ENCODE measurements at regions not wholly inside any gene's neighbourhood (a gene's known extent, or its start where the extent isn't known, plus 50 kb on each side); places are given as distances from the start of the nearest gene placed in this dataset.

GRCh38 chr5:40446910-40447309, 232.8 kb upstream of the PTGER4 start:
- Histone ChIP-seq H3K36me3 (ENCODE audit: insufficient read depth, low read length) (no peaks in the 10 kb centered on the region), H3K4me2 (ENCODE audit: low read depth, low read length, poor library complexity, severe bottlenecking) (no peak overlapping the region), H3K27me3 (ENCODE audit: insufficient read depth, low read length, poor library complexity, severe bottlenecking) (no peaks in the 10 kb centered on the region), H3K9ac (ENCODE audit: low read depth, low read length, poor library complexity, severe bottlenecking) (no peak overlapping the region), H3K79me2 (ENCODE audit: insufficient read depth, low read length) (no peaks in the 10 kb centered on the region), H3F3A (ENCODE audit: low read depth) (no peaks in the 10 kb centered on the region), H3K9me2 (replicated peaks; ENCODE audit: low read depth, low read length) (no peaks in the 10 kb centered on the region), H4K20me1 (ENCODE audit: insufficient read depth, low read length, poor library complexity, severe bottlenecking) (no peaks in the 10 kb centered on the region), H3K4me1 (ENCODE audit: insufficient read depth, low read length, poor library complexity, severe bottlenecking) (peaks cover 7% of the 10 kb centered on the region), H2AFZ (ENCODE audit: low read length) (no peak overlapping the region), H3K4me3 (ENCODE audit: low read length, poor library complexity, severe bottlenecking) (no peak overlapping the region), H3K9me3 (ENCODE audit: insufficient read depth, low read depth, low read length) (no peaks in the 10 kb centered on the region)
- no peak for TF ChIP-seq CTCF (conservative IDR thresholded peaks at IDR 0.05; ENCODE audit: low read length)
- TF ChIP-seq EZH2phosphoT487 (IDR thresholded peaks at IDR 0.05; ENCODE audit: borderline replicate concordance), result no peak

- H3K36me3 ChIP-seq (ENCODE audit: insufficient read depth, low read length), result no peaks in the 10 kb centered on the region
- no peaks in the 10 kb centered on the region for H4K20me1 ChIP-seq (ENCODE audit: insufficient read depth, low read length, poor library complexity, severe bottlenecking)
- TF ChIP-seq CTCF (conservative IDR thresholded peaks at IDR 0.05; ENCODE audit: low read length), result no peak
- no peak for TF ChIP-seq EZH2phosphoT487 (IDR thresholded peaks at IDR 0.05; ENCODE audit: borderline replicate concordance)
- no peaks in the 10 kb centered on the region for H3K79me2 ChIP-seq (ENCODE audit: insufficient read depth, low read length)
- H3K27me3 ChIP-seq (ENCODE audit: insufficient read depth, low read length, poor library complexity, severe bottlenecking), result no peaks in the 10 kb centered on the region
- H2AFZ ChIP-seq (ENCODE audit: low read length), result peak overlapping the region; percentile 72
- no peak overlapping the region for H3K9ac ChIP-seq (ENCODE audit: low read depth, low read length, poor library complexity, severe bottlenecking)
- no peaks in the 10 kb centered on the region for H3K9me3 ChIP-seq (ENCODE audit: insufficient read depth, low read depth, low read length)
- H3K4me1 ChIP-seq (ENCODE audit: insufficient read depth, low read length, poor library complexity, severe bottlenecking), result peaks cover 21% of the 10 kb centered on the region
- peak overlapping the region; percentile 41 for H3K4me2 ChIP-seq (ENCODE audit: low read depth, low read length, poor library complexity, severe bottlenecking)
- H3K9me2 ChIP-seq (replicated peaks; ENCODE audit: low read depth, low read length), result no peaks in the 10 kb centered on the region
- no peaks in the 10 kb centered on the region for H3F3A ChIP-seq (ENCODE audit: low read depth)
- H3K4me3 ChIP-seq (ENCODE audit: low read length, poor library complexity, severe bottlenecking), result no peak overlapping the region
These were observed 237.4 kb upstream of the PTGER4 start for GRCh38 chr5:40442346-40442745.

- Histone ChIP-seq H3K4me3 (ENCODE audit: low read length, poor library complexity, severe bottlenecking) (no peak overlapping the region), H3K4me1 (ENCODE audit: insufficient read depth, low read length, poor library complexity, severe bottlenecking) (peaks cover 25% of the 10 kb centered on the region), H3K79me2 (ENCODE audit: insufficient read depth, low read length) (no peaks in the 10 kb centered on the region), H3F3A (ENCODE audit: low read depth) (no peaks in the 10 kb centered on the region), H3K9me2 (replicated peaks; ENCODE audit: low read depth, low read length) (no peaks in the 10 kb centered on the region), H3K4me2 (ENCODE audit: low read depth, low read length, poor library complexity, severe bottlenecking) (peak overlapping the region; percentile 41), H3K36me3 (ENCODE audit: insufficient read depth, low read length) (no peaks in the 10 kb centered on the region), H3K9ac (ENCODE audit: low read depth, low read length, poor library complexity, severe bottlenecking) (no peak overlapping the region), H4K20me1 (ENCODE audit: insufficient read depth, low read length, poor library complexity, severe bottlenecking) (no peaks in the 10 kb centered on the region), H2AFZ (ENCODE audit: low read length) (no peak overlapping the region), H3K9me3 (ENCODE audit: insufficient read depth, low read depth, low read length) (no peaks in the 10 kb centered on the region), H3K27me3 (ENCODE audit: insufficient read depth, low read length, poor library complexity, severe bottlenecking) (no peaks in the 10 kb centered on the region)
- TF ChIP-seq EZH2phosphoT487 (IDR thresholded peaks at IDR 0.05; ENCODE audit: borderline replicate concordance) (no peak), CTCF (conservative IDR thresholded peaks at IDR 0.05; ENCODE audit: low read length) (no peak)
These were observed 238.0 kb upstream of the PTGER4 start for GRCh38 chr5:40441733-40442132.

Data from Loucy (cell line).